Gastrocnemius medialis (tissue), 4 donors: ENCODE measurements at regions not wholly inside any gene's neighbourhood (a gene's known extent, or its start where the extent isn't known, plus 50 kb on each side); places are given as distances from the start of the nearest gene placed in this dataset.

Source experiments
- CTCF ChIP-seq, 5 experiments: fragments of 450-650 bp in 3 of 5; fragments of 200-600 bp in 2 of 5; sonication (generic) in 2 of 5; IDR thresholded peaks in 4 of 5; conservative IDR thresholded peaks in 1 of 5; 1 replicate in 4 of 5; 2 replicates in 1 of 5; pipeline ENCODE4 v1.5.1; 2016 to 2019; ENCODE audit warnings: antibody characterized with exemption in 5 of 5, mild to moderate bottlenecking in 3 of 5, moderate library complexity in 3 of 5
- POLR2A ChIP-seq, 2 donors: fragments of 450-650 bp; IDR thresholded peaks; one replicate each; pipeline ENCODE4 v1.6.1; 2017; ENCODE audit warnings: antibody characterized with exemption in 2 of 2, mild to moderate bottlenecking in 2 of 2, moderate library complexity in 2 of 2

GRCh38 chr2:82333697-82334096 is 2029.1 kb upstream of the LRRTM1 start:
- TF ChIP-seq POLR2A (IDR thresholded peaks at IDR 0.05) = no peak
- TF ChIP-seq CTCF (IDR thresholded peaks at IDR 0.05 in 4 of 5, conservative IDR thresholded peaks at IDR 0.05 in 1 of 5) = no peak
